H1 (cell line): ENCODE measurements at regions not wholly inside any gene's neighbourhood (a gene's known extent, or its start where the extent isn't known, plus 50 kb on each side); places are given as distances from the start of the nearest gene placed in this dataset.

Experiments
- CBX5 ChIP-seq: fragments of 300-800, 300-1000 bp; sonication (generic); IDR thresholded peaks from 2 replicates; pipeline ENCODE4 v1.7.1; 2016; ENCODE audit warnings: antibody characterized with exemption, low read length, low read depth
- EZH2 ChIP-seq: fragments of 200-600 bp; sonication (generic); IDR thresholded peaks from 2 replicates; pipeline ENCODE4 v1.7.1; 2012; ENCODE audit warnings: low read depth, mild to moderate bottlenecking, moderate library complexity, low read length, inconsistent platforms; ENCODE audit not compliant: severe bottlenecking
- POLR2A ChIP-seq, 2 experiments: IDR thresholded peaks; 1 replicate in 1 of 2; 2 replicates in 1 of 2; pipeline ENCODE4 v1.6.1; 2011; ENCODE audit warnings: low read depth in 2 of 2, low read length in 2 of 2, mild to moderate bottlenecking in 2 of 2; ENCODE audit errors: control extremely low read depth in 1 of 2
- RXRA ChIP-seq: IDR thresholded peaks from 2 replicates; pipeline ENCODE4 v1.6.1; 2011; ENCODE audit warnings: low read depth, mild to moderate bottlenecking, low read length, moderate library complexity; ENCODE audit not compliant: insufficient read depth
- ZNF274 ChIP-seq: IDR thresholded peaks from 2 replicates; pipeline ENCODE4 v1.7.0; 2012; ENCODE audit warnings: low read length, borderline replicate concordance; ENCODE audit errors: extremely low read depth
- TF ChIP-seq, protein P1 (sequence below): IDR thresholded peaks from 2 replicates; pipeline ENCODE4 v1.6.1; 2012; ENCODE audit warnings: low read length, inconsistent platforms
- TF ChIP-seq, protein P2 (sequence below), 3 experiments: IDR thresholded peaks; 1 replicate in 2 of 3; 2 replicates in 1 of 3; pipeline versions ENCODE4 v1.5.1 to v1.6.1; 2011; ENCODE audit warnings: low read length in 3 of 3, mild to moderate bottlenecking in 3 of 3, inconsistent platforms in 2 of 3, low read depth in 1 of 3, moderate library complexity in 1 of 3; ENCODE audit not compliant: insufficient read depth in 1 of 3; ENCODE audit errors: control extremely low read depth in 1 of 3

DNA sequence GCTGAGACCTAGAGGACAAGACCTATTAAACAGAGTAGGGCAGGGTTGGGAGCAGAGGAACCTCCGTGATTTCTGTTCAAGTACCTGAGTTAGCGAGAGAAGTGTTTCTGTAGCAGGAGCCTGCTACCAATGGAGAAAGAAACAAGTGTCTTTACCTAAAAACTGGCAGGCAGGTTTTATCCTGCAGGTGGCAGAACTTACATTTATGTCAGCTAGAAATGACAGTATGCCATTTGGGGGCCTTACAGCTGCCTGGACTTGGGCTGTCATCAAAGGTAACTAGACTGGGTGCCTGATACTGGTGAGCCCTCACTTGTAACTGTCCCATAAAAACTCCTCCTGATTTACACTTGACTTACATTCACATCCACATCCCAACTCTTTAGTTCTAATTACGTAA lies 185.3 kb upstream of the MIR17HG start:
- no peak for TF ChIP-seq POLR2A (IDR thresholded peaks at IDR 0.05; ENCODE audit: control extremely low read depth in 1 of 2, low read depth in 2 of 2, low read length in 2 of 2)
- TF ChIP-seq, protein P1, sequence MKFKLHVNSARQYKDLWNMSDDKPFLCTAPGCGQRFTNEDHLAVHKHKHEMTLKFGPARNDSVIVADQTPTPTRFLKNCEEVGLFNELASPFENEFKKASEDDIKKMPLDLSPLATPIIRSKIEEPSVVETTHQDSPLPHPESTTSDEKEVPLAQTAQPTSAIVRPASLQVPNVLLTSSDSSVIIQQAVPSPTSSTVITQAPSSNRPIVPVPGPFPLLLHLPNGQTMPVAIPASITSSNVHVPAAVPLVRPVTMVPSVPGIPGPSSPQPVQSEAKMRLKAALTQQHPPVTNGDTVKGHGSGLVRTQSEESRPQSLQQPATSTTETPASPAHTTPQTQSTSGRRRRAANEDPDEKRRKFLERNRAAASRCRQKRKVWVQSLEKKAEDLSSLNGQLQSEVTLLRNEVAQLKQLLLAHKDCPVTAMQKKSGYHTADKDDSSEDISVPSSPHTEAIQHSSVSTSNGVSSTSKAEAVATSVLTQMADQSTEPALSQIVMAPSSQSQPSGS, result no peak
- no peak for TF ChIP-seq CBX5
- no peak for TF ChIP-seq EZH2
- TF ChIP-seq, protein P2, sequence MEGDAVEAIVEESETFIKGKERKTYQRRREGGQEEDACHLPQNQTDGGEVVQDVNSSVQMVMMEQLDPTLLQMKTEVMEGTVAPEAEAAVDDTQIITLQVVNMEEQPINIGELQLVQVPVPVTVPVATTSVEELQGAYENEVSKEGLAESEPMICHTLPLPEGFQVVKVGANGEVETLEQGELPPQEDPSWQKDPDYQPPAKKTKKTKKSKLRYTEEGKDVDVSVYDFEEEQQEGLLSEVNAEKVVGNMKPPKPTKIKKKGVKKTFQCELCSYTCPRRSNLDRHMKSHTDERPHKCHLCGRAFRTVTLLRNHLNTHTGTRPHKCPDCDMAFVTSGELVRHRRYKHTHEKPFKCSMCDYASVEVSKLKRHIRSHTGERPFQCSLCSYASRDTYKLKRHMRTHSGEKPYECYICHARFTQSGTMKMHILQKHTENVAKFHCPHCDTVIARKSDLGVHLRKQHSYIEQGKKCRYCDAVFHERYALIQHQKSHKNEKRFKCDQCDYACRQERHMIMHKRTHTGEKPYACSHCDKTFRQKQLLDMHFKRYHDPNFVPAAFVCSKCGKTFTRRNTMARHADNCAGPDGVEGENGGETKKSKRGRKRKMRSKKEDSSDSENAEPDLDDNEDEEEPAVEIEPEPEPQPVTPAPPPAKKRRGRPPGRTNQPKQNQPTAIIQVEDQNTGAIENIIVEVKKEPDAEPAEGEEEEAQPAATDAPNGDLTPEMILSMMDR (IDR thresholded peaks at IDR 0.05; ENCODE audit: control extremely low read depth in 1 of 3, insufficient read depth in 1 of 3, low read depth in 1 of 3, low read length in 3 of 3), result peak in 2 of 3 experiments; percentile 51 to 55; a peak in 3 of 4 replicates
- no peak for TF ChIP-seq ZNF274
- TF ChIP-seq RXRA, result no peak
